WTC11 (cell line): ENCODE measurements at regions not wholly inside any gene's neighbourhood (a gene's known extent, or its start where the extent isn't known, plus 50 kb on each side); places are given as distances from the start of the nearest gene placed in this dataset.

Source experiments
- ATAC-seq: fragments of 200-7000 bp; cut with Tn5 transposase; 2 replicates; pipeline ENCODE4 v1.10.0; 2021; ENCODE audit warnings: mild to moderate bottlenecking, moderate library complexity
- CTCF ChIA-PET: fragments of 300-600 bp; sonication (Branson Sonifier 250); formaldehyde crosslinking; loops from one replicate; lab custom pipeline; 2021; ENCODE audit warnings: antibody characterized with exemption; lab: Charles Lee
- POLR2A ChIA-PET: fragments of 350-600 bp; sonication (Branson Sonifier 250); formaldehyde crosslinking; loops from one replicate; lab custom pipeline; 2021; ENCODE audit warnings: antibody characterized with exemption; lab: Charles Lee
- DNase-seq: peaks from one replicate; pipeline ENCODE4 v3.0.0; 2021; ENCODE audit warnings: low spot score
- H3K27ac Mint-ChIP-seq: 2 replicates; pipeline ENCODE4 v1.8.0; 2021; ENCODE audit warnings: mixed read lengths
- H3K27me3 Mint-ChIP-seq: 2 replicates; pipeline ENCODE4 v1.8.0; 2021; ENCODE audit warnings: low read depth, mild to moderate bottlenecking, moderate library complexity, mixed read lengths
- H3K36me3 Mint-ChIP-seq: 2 replicates; pipeline ENCODE4 v1.8.0; 2021; ENCODE audit warnings: mixed read lengths
- H3K4me1 Mint-ChIP-seq: 2 replicates; pipeline ENCODE4 v1.8.0; 2022; ENCODE audit warnings: mixed read lengths
- H3K4me3 Mint-ChIP-seq: 2 replicates; pipeline ENCODE4 v1.8.0; 2021; ENCODE audit warnings: mild to moderate bottlenecking, moderate library complexity, mixed read lengths
- H3K9me3 Mint-ChIP-seq: 2 replicates; pipeline ENCODE4 v1.8.0; 2021; ENCODE audit warnings: mixed read lengths
- AFF4 ChIP-seq: sonication (generic); formaldehyde crosslinking; IDR thresholded peaks from 2 replicates; pipeline ENCODE4 v1.8.1; 2023; ENCODE audit warnings: mild to moderate bottlenecking, missing genetic modification reagents, borderline replicate concordance
- AR ChIP-seq: fragments of 250-450 bp; sonication (Bioruptor Pico); IDR thresholded peaks from 2 replicates; pipeline ENCODE4 v1.9.0; 2021; ENCODE audit warnings: mild to moderate bottlenecking
- ATF1 ChIP-seq: sonication (generic); formaldehyde crosslinking; IDR thresholded peaks from 2 replicates; pipeline ENCODE4 v1.8.1; 2023; ENCODE audit warnings: mild to moderate bottlenecking, moderate library complexity, missing genetic modification reagents
- ATF2 ChIP-seq: sonication (generic); formaldehyde crosslinking; IDR thresholded peaks from 2 replicates; pipeline ENCODE4 v1.8.1; 2022; ENCODE audit warnings: low read depth, missing genetic modification reagents, borderline replicate concordance
- CREM ChIP-seq: sonication (generic); formaldehyde crosslinking; IDR thresholded peaks from 2 replicates; pipeline ENCODE4 v1.8.1; 2022; ENCODE audit warnings: mild to moderate bottlenecking, missing genetic modification reagents, moderate library complexity
- E2F5 ChIP-seq: sonication (generic); formaldehyde crosslinking; IDR thresholded peaks from 2 replicates; pipeline ENCODE4 v1.8.1; 2022; ENCODE audit warnings: mild to moderate bottlenecking, moderate library complexity, missing genetic modification reagents
- FOXK1 ChIP-seq: sonication (generic); formaldehyde crosslinking; IDR thresholded peaks from 2 replicates; pipeline ENCODE4 v1.8.0; 2022; ENCODE audit warnings: mild to moderate bottlenecking, moderate library complexity, missing genetic modification reagents
- IRF2 ChIP-seq: sonication (generic); formaldehyde crosslinking; IDR thresholded peaks from 2 replicates; pipeline ENCODE4 v1.8.0; 2022; ENCODE audit warnings: low read depth, missing genetic modification reagents, borderline replicate concordance
- PRRX2 ChIP-seq: fragments of 250-450 bp; sonication (Bioruptor Pico); IDR thresholded peaks from 2 replicates; pipeline ENCODE4 v1.8.0; 2021; ENCODE audit warnings: mild to moderate bottlenecking
- SMAD4 ChIP-seq: sonication (generic); formaldehyde crosslinking; IDR thresholded peaks from 2 replicates; pipeline ENCODE4 v1.8.0; 2022; ENCODE audit warnings: mild to moderate bottlenecking, missing genetic modification reagents
- TEAD4 ChIP-seq: sonication (generic); formaldehyde crosslinking; IDR thresholded peaks from 2 replicates; pipeline ENCODE4 v1.8.0; 2022; ENCODE audit warnings: mild to moderate bottlenecking, missing genetic modification reagents
- ZNF121 ChIP-seq: sonication (generic); formaldehyde crosslinking; IDR thresholded peaks from 2 replicates; pipeline ENCODE4 v1.8.0; 2023; ENCODE audit warnings: missing genetic modification reagents
- ZNF138 ChIP-seq: sonication (generic); formaldehyde crosslinking; conservative IDR thresholded peaks from 2 replicates; pipeline ENCODE4 v1.8.1; 2022; ENCODE audit warnings: mild to moderate bottlenecking, moderate library complexity, missing genetic modification reagents
- ZNF219 ChIP-seq: sonication (generic); formaldehyde crosslinking; IDR thresholded peaks from 2 replicates; pipeline ENCODE4 v1.8.0; 2023; ENCODE audit warnings: missing genetic modification reagents, mild to moderate bottlenecking, borderline replicate concordance
- ZNF232 ChIP-seq: sonication (generic); formaldehyde crosslinking; IDR thresholded peaks from 2 replicates; pipeline ENCODE4 v1.8.0; 2022; ENCODE audit warnings: mild to moderate bottlenecking, missing genetic modification reagents
- ZNF425 ChIP-seq: fragments of 250-450 bp; sonication (Bioruptor Pico); conservative IDR thresholded peaks from 2 replicates; pipeline ENCODE4 v1.9.0; 2021; ENCODE audit warnings: mild to moderate bottlenecking
- ZNF671 ChIP-seq: fragments of 250-450 bp; sonication (Bioruptor Pico); IDR thresholded peaks from 2 replicates; pipeline ENCODE4 v1.8.0; 2021; ENCODE audit warnings: mild to moderate bottlenecking

- TF ChIP-seq ZNF425 (no peak), SMAD4 (no peak), ATF2 (CRISPR knock-in tag) (no peak), AFF4 (CRISPR knock-in tag) (no peak), ZNF219 (CRISPR knock-in tag) (no peak), ZNF671 (CRISPR knock-in tag) (no peak), CREM (CRISPR knock-in tag) (no peak), ATF1 (no peak), ZNF121 (CRISPR knock-in tag) (no peak)
Observed at GRCh38 chr2:16050261-16050907, 110.0 kb downstream of the MYCN start (continued).

GRCh38 chr2:16049406-16049805 is 109.1 kb downstream of the MYCN start:
- no peak overlapping the region for H3K4me3 Mint-ChIP-seq
- no peak for TF ChIP-seq IRF2
- TF ChIP-seq TEAD4 (CRISPR knock-in tag), result no peak
- no peak for TF ChIP-seq ZNF232 (CRISPR knock-in tag)
- TF ChIP-seq E2F5 (CRISPR knock-in tag), result no peak
- ATAC-seq (no peak; the same call in 1 of the 2 replicates), DNase-seq (no peak)
- no peaks in the 10 kb centered on the region for H3K36me3 Mint-ChIP-seq
- no peak overlapping the region for H3K27ac Mint-ChIP-seq
- H3K27me3 Mint-ChIP-seq, result no peaks in the 10 kb centered on the region; the same call in none of the 2 replicates
- peaks cover 25% of the 10 kb centered on the region for H3K4me1 Mint-ChIP-seq
- POLR2A ChIA-PET, result no interaction called here
- CTCF ChIA-PET, result no interaction called here
- H3K9me3 Mint-ChIP-seq, result peaks cover 4% of the 10 kb centered on the region; the same call in 1 of the 2 replicates

- no peak for DNase-seq
- H3K27me3 Mint-ChIP-seq, result no peaks in the 10 kb centered on the region; the same call in none of the 2 replicates
- peaks cover 25% of the 10 kb centered on the region for H3K4me1 Mint-ChIP-seq
- H3K4me3 Mint-ChIP-seq, result no peak overlapping the region
- no peaks in the 10 kb centered on the region for H3K36me3 Mint-ChIP-seq
- POLR2A ChIA-PET, result no interaction called here
- H3K27ac Mint-ChIP-seq, result no peak overlapping the region
- ATAC-seq, result no peak
- CTCF ChIA-PET, result no interaction called here
- H3K9me3 Mint-ChIP-seq, result peaks cover 4% of the 10 kb centered on the region; the same call in 1 of the 2 replicates
- no peak for TF ChIP-seq FOXK1 (CRISPR knock-in tag)
- TF ChIP-seq AR, result no peak
- no peak for TF ChIP-seq ZNF138
- no peak for TF ChIP-seq PRRX2 (CRISPR knock-in tag)
Observed at GRCh38 chr2:16048466-16048865, 108.1 kb downstream of the MYCN start.
